ENCODE measurements at regions not wholly inside any gene's neighbourhood (a gene's known extent, or its start where the extent isn't known, plus 50 kb on each side); places are given as distances from the start of the nearest gene placed in this dataset.

DNA sequence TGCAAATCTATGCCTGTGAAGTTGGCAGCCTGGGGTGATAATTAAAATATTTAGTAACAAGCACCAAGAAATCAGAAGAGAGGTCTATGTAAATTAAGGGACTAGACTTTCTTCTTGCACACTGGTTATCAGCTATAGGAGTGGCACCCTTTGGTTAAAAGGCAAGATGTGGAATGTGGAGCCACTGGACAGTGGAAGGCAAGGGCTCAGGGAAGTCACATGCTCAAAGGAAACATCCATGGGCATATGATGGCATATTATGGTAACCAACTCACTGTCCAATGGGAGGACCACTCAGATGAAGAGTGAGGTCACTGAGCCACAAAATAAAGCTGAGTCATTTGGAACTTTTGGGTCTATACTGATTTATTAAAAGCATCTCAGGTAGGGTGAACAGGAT is 165.6 kb upstream of the PRICKLE2 start:
- TF ChIP-seq CTCF (IDR thresholded peaks at IDR 0.05; ENCODE audit: borderline replicate concordance, extremely low read depth, low read length, poor library complexity, severe bottlenecking) (no peak), EZH2 (IDR thresholded peaks at IDR 0.05; ENCODE audit: borderline replicate concordance, low read depth, low read length, severe bottlenecking) (no peak)
